Prostate gland (tissue), 2 donors: ENCODE measurements at regions not wholly inside any gene's neighbourhood (a gene's known extent, or its start where the extent isn't known, plus 50 kb on each side); places are given as distances from the start of the nearest gene placed in this dataset.

Experiments
- DNase-seq: peaks from one replicate; pipeline ENCODE4 v3.0.0-alpha.2; 2019; ENCODE audit warnings: low spot score
- H3K27ac ChIP-seq, 2 donors: fragments of 200-600 bp; sonication (generic); 2 replicates each; pipeline ENCODE4 v1.5.1; 2017 to 2019
- H3K27me3 ChIP-seq: fragments of 200-600 bp; sonication (generic); replicated peaks from 2 replicates; pipeline ENCODE4 v1.5.1; 2019; ENCODE audit not compliant: insufficient read depth
- H3K36me3 ChIP-seq, 2 donors: fragments of 200-600 bp; sonication (generic); 1 replicate in 1 of 2; 2 replicates in 1 of 2; pipeline versions ENCODE4 v1.5.1 to v1.8.1; 2017 to 2019
- H3K4me1 ChIP-seq: fragments of 200-600 bp; sonication (generic); replicated peaks from 2 replicates; pipeline ENCODE4 v1.5.1; 2019
- H3K4me3 ChIP-seq, 2 donors: fragments of 200-600 bp; sonication (generic); 2 replicates each; pipeline ENCODE4 v1.5.1; 2017 to 2019
- H3K9me3 ChIP-seq: fragments of 200-600 bp; sonication (generic); 2 replicates; pipeline ENCODE4 v1.5.1; 2017
- CTCF ChIP-seq, 4 experiments: fragments of 200-600 bp in 2 of 4; fragments of 450-650 bp in 2 of 4; sonication (generic) in 2 of 4; IDR thresholded peaks; 1 replicate in 3 of 4; 2 replicates in 1 of 4; pipeline ENCODE4 v1.5.1; 2016 to 2019; ENCODE audit warnings: antibody characterized with exemption in 4 of 4, mild to moderate bottlenecking in 2 of 4, moderate library complexity in 2 of 4
- POLR2A ChIP-seq: fragments of 450-650 bp; IDR thresholded peaks from one replicate; pipeline ENCODE4 v1.6.1; 2016; ENCODE audit warnings: antibody characterized with exemption, mild to moderate bottlenecking
- POLR2AphosphoS5 ChIP-seq: sonication (generic); formaldehyde crosslinking; IDR thresholded peaks from one replicate; pipeline ENCODE4 v1.6.1; 2017; ENCODE audit warnings: antibody characterized with exemption
- WGBS: methylation state at CpG from one replicate; pipeline ENCODE4 v1.1.5; 2018; 5-methylcytosine and 5-hydroxymethylcytosine counted together
- intact Hi-C: fragments of 100-400 bp; cut with DNase I; formaldehyde crosslinking; loops from one replicate; pipeline ENCODE4 v1.14.2; 2022

- 16% methylated on average over 4 of the region's 4 CpGs for WGBS
- DNase-seq, result no peak
Observed at GRCh38 chr2:40737180-40737579, 285.3 kb upstream of the SLC8A1 start.

GRCh38 chr2:40740419-40740818, 288.5 kb upstream of the SLC8A1 start:
- DNase-seq, result no peak
- no peaks in the 10 kb centered on the region for H3K36me3 ChIP-seq
- WGBS, result 55% methylated on average over 1 of the region's 1 CpG
- TF ChIP-seq POLR2A (no peak), POLR2AphosphoS5 (no peak), CTCF (IDR thresholded peaks at IDR 0.05) (no peak)
- H3K27ac ChIP-seq, result no peak overlapping the region
- intact Hi-C loops, result no loop called here
- no peaks in the 10 kb centered on the region for H3K4me1 ChIP-seq
- no peaks in the 10 kb centered on the region for H3K9me3 ChIP-seq
- H3K4me3 ChIP-seq, result no peak overlapping the region
- H3K27me3 ChIP-seq, result no peaks in the 10 kb centered on the region

More at GRCh38 chr2:40737180-40737579, 285.3 kb upstream of the SLC8A1 start:
- no peaks in the 10 kb centered on the region for H3K9me3 ChIP-seq
- TF ChIP-seq POLR2A, result no peak
- TF ChIP-seq POLR2AphosphoS5, result peak; percentile 41
- intact Hi-C loops, result no loop called here
- H3K27ac ChIP-seq, result peak overlapping the region in 1 of 2 donors; percentile 16
- H3K4me3 ChIP-seq, result no peak overlapping the region
- H3K27me3 ChIP-seq, result no peaks in the 10 kb centered on the region
- no peaks in the 10 kb centered on the region for H3K4me1 ChIP-seq
- H3K36me3 ChIP-seq, result no peaks in the 10 kb centered on the region

GRCh38 chr2:40741532-40741931, 289.6 kb upstream of the SLC8A1 start:
- no peak overlapping the region for H3K27ac ChIP-seq
- no peaks in the 10 kb centered on the region for H3K9me3 ChIP-seq
- no peak for DNase-seq
- H3K27me3 ChIP-seq, result no peaks in the 10 kb centered on the region
- intact Hi-C loops, result no loop called here
- no peak for TF ChIP-seq CTCF (IDR thresholded peaks at IDR 0.05)
- no peak for TF ChIP-seq POLR2A
- TF ChIP-seq POLR2AphosphoS5, result no peak
- H3K4me1 ChIP-seq, result no peaks in the 10 kb centered on the region
- H3K36me3 ChIP-seq, result no peaks in the 10 kb centered on the region
- H3K4me3 ChIP-seq, result no peak overlapping the region
- WGBS, result 89% methylated on average over 2 of the region's 2 CpGs

- Histone ChIP-seq H3K36me3 (no peaks in the 10 kb centered on the region), H3K27me3 (no peaks in the 10 kb centered on the region), H3K4me3 (no peak overlapping the region), H3K9me3 (no peaks in the 10 kb centered on the region), H3K4me1 (no peaks in the 10 kb centered on the region), H3K27ac (no peak overlapping the region)
- DNase-seq, result no peak
- intact Hi-C loops, result no loop called here
- TF ChIP-seq CTCF (IDR thresholded peaks at IDR 0.05) (no peak), POLR2A (no peak), POLR2AphosphoS5 (no peak)
- WGBS, result 80% methylated on average over 5 of the region's 5 CpGs
Observed at GRCh38 chr2:40746191-40746590, 294.3 kb upstream of the SLC8A1 start.

- TF ChIP-seq POLR2A, result no peak
- no peak for DNase-seq
- Histone ChIP-seq H3K4me1 (no peaks in the 10 kb centered on the region), H3K36me3 (no peaks in the 10 kb centered on the region), H3K27me3 (no peaks in the 10 kb centered on the region), H3K4me3 (no peak overlapping the region), H3K9me3 (no peaks in the 10 kb centered on the region), H3K27ac (no peak overlapping the region)
- intact Hi-C loops, result no loop called here
- WGBS, result 51% methylated on average over 1 of the region's 1 CpG
Observed at GRCh38 chr2:40751981-40752380, 300.1 kb upstream of the SLC8A1 start.

GRCh38 chr2:40752796-40753195, 300.9 kb upstream of the SLC8A1 start:
- WGBS, result 76% methylated on average over 3 of the region's 3 CpGs
- no peaks in the 10 kb centered on the region for H3K36me3 ChIP-seq
- no peak overlapping the region for H3K27ac ChIP-seq
- no peaks in the 10 kb centered on the region for H3K4me1 ChIP-seq
- H3K27me3 ChIP-seq, result no peaks in the 10 kb centered on the region
- TF ChIP-seq POLR2AphosphoS5 (no peak), POLR2A (no peak), CTCF (IDR thresholded peaks at IDR 0.05) (no peak)
- no peak overlapping the region for H3K4me3 ChIP-seq
- no peaks in the 10 kb centered on the region for H3K9me3 ChIP-seq
- no peak for DNase-seq
- intact Hi-C loops, result no loop called here
